Neural progenitor cell (in vitro differentiated cells): ENCODE measurements at regions not wholly inside any gene's neighbourhood (a gene's known extent, or its start where the extent isn't known, plus 50 kb on each side); places are given as distances from the start of the nearest gene placed in this dataset.

Source experiments
- DNase-seq: peaks from one replicate; pipeline ENCODE4 v3.0.0-alpha.2; 2016; ENCODE audit warnings: low spot score
- H2AFZ ChIP-seq: fragments of 200-600 bp; sonication (generic); replicated peaks from 2 replicates; pipeline ENCODE4 v1.6.1; 2016; ENCODE audit warnings: antibody characterized with exemption
- H3F3A ChIP-seq: fragments of 200-600 bp; sonication (generic); 2 replicates; pipeline ENCODE4 v1.6.1; 2016; ENCODE audit warnings: antibody characterized with exemption, low read depth
- H3K27ac ChIP-seq: fragments of 200-600 bp; sonication (generic); 2 replicates; pipeline ENCODE4 v1.5.1; 2016; ENCODE audit warnings: mild to moderate bottlenecking
- H3K27me3 ChIP-seq: fragments of 200-600 bp; sonication (generic); 2 replicates; pipeline ENCODE4 v1.6.1; 2016; ENCODE audit warnings: mild to moderate bottlenecking, moderate library complexity
- H3K36me3 ChIP-seq: fragments of 200-600 bp; sonication (generic); 2 replicates; pipeline ENCODE4 v1.5.1; 2016
- H3K4me1 ChIP-seq: fragments of 200-600 bp; sonication (generic); 2 replicates; pipeline ENCODE4 v1.6.1; 2016; ENCODE audit warnings: mixed run types
- H3K4me2 ChIP-seq: fragments of 200-600 bp; sonication (generic); 2 replicates; pipeline ENCODE4 v1.6.1; 2016
- H3K4me3 ChIP-seq: fragments of 200-600 bp; sonication (generic); 2 replicates; pipeline ENCODE4 v1.5.1; 2016
- H3K79me2 ChIP-seq: fragments of 200-600 bp; sonication (generic); 2 replicates; pipeline ENCODE4 v1.6.1; 2016; ENCODE audit warnings: low read depth
- H3K9ac ChIP-seq: fragments of 200-600 bp; sonication (generic); 2 replicates; pipeline ENCODE4 v1.6.1; 2016
- H3K9me3 ChIP-seq: fragments of 200-600 bp; sonication (generic); 2 replicates; pipeline ENCODE4 v1.5.1; 2016; ENCODE audit warnings: low read depth
- H4K20me1 ChIP-seq: fragments of 200-600 bp; sonication (generic); 2 replicates; pipeline ENCODE4 v1.6.1; 2016; ENCODE audit warnings: low read depth
- H3K27ac Mint-ChIP-seq: 3 replicates; pipeline ENCODE4 v1.8.0; 2021; ENCODE audit warnings: mixed read lengths
- H3K27me3 Mint-ChIP-seq: 2 replicates; pipeline ENCODE4 v1.8.0; 2022; ENCODE audit warnings: low read depth, mild to moderate bottlenecking, inconsistent platforms, moderate library complexity, mixed read lengths; ENCODE audit not compliant: insufficient read depth
- H3K36me3 Mint-ChIP-seq: 3 replicates; pipeline ENCODE4 v1.8.0; 2021; ENCODE audit warnings: mixed read lengths
- H3K4me1 Mint-ChIP-seq: 3 replicates; pipeline ENCODE4 v1.8.0; 2021; ENCODE audit warnings: mixed read lengths
- H3K4me3 Mint-ChIP-seq: 3 replicates; pipeline ENCODE4 v1.8.0; 2021; ENCODE audit warnings: mild to moderate bottlenecking, moderate library complexity, mixed read lengths
- H3K9me3 Mint-ChIP-seq: 3 replicates; pipeline ENCODE4 v1.8.0; 2020; ENCODE audit warnings: mixed read lengths
- EZH2 ChIP-seq: fragments of 200-600 bp; sonication (generic); IDR thresholded peaks from 2 replicates; pipeline ENCODE4 v1.6.1; 2017; ENCODE audit warnings: antibody characterized with exemption, mild to moderate bottlenecking, moderate library complexity
- EZH2phosphoT487 ChIP-seq: fragments of 200-600 bp; sonication (generic); IDR thresholded peaks from 2 replicates; pipeline ENCODE4 v1.6.1; 2017; ENCODE audit warnings: antibody characterized with exemption
- TF ChIP-seq, protein P1 (sequence below): fragments of 200-600 bp; sonication (generic); IDR thresholded peaks from 2 replicates; pipeline ENCODE4 v1.5.1; 2017; ENCODE audit warnings: antibody characterized with exemption, mild to moderate bottlenecking

DNA sequence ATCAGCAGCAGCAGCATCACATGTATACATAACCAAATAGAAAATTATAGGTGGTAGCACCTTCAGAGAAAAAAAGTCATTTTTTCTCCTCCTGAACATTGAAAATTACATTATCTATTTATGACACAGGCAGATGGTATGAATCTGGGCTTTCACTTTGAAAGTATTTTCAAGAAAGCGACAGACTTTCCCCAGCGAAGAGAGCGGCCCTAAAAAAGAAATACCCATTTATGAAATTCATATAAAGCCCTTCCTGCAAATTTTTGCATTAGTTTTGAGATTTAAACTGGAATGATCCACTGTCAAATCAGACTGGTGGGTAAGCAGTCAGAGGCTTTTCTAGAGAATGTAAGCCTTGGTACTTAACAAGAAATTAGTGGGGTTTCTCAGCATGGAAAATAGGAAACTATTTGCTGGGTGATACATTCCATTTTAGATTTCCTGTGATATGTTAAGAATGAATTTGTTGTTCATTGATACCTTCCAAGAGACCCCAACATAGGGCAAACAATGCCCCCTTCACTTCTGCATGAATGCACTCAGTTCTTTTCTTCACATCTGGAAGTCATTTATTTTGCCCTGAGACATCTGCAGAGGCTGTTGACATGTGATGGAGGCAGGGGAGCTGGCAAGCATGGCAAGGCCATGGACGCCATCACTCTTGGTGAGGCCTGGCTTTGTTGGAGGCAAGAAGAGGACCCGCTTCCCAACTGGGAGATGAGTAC, 147.0 kb downstream of the LINC00237 start:
- Mint-ChIP-seq H3K27ac (no peak overlapping the region), H3K27me3 (peaks cover 6% of the 10 kb centered on the region), H3K4me1 (peaks cover 3% of the 10 kb centered on the region), H3K4me3 (no peak overlapping the region), H3K9me3 (peaks cover 7% of the 10 kb centered on the region), H3K36me3 (no peaks in the 10 kb centered on the region)
- Histone ChIP-seq H3K9me3 (no peaks in the 10 kb centered on the region), H3K4me1 (peaks cover 22% of the 10 kb centered on the region), H3K4me3 (no peak overlapping the region), H2AFZ (no peak overlapping the region), H3K27me3 (no peaks in the 10 kb centered on the region), H3K36me3 (no peaks in the 10 kb centered on the region), H3K79me2 (no peaks in the 10 kb centered on the region), H4K20me1 (no peaks in the 10 kb centered on the region), H3K9ac (no peak overlapping the region), H3K4me2 (peak overlapping the region; percentile 27), H3K27ac (no peak overlapping the region), H3F3A (peaks cover 7% of the 10 kb centered on the region)
- DNase-seq: peak; percentile 24
- TF ChIP-seq, protein P1, sequence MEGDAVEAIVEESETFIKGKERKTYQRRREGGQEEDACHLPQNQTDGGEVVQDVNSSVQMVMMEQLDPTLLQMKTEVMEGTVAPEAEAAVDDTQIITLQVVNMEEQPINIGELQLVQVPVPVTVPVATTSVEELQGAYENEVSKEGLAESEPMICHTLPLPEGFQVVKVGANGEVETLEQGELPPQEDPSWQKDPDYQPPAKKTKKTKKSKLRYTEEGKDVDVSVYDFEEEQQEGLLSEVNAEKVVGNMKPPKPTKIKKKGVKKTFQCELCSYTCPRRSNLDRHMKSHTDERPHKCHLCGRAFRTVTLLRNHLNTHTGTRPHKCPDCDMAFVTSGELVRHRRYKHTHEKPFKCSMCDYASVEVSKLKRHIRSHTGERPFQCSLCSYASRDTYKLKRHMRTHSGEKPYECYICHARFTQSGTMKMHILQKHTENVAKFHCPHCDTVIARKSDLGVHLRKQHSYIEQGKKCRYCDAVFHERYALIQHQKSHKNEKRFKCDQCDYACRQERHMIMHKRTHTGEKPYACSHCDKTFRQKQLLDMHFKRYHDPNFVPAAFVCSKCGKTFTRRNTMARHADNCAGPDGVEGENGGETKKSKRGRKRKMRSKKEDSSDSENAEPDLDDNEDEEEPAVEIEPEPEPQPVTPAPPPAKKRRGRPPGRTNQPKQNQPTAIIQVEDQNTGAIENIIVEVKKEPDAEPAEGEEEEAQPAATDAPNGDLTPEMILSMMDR: no peak
- TF ChIP-seq EZH2: no peak
- TF ChIP-seq EZH2phosphoT487: no peak

DNA sequence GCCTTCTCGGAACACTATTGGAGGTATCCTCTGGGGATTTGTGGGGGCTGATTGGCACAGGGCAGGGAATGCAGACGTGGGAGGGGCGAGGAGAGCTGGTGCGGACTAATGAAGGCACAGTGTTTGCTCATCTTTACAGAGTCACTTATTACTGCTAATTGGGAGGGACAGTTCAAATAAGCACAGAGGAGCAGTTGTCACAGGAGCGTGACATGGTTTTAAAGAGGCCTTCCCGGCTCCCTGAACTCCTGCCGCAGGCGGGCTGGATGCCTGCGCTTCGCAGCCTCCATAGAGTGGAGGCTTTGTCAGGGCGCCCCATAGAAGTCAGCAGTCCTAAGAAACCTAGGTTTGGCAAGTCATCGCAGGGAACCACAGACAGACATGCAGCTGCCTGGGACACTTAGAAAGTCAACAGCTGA, 149.6 kb downstream of the LINC00237 start:
- Mint-ChIP-seq H3K4me3 (no peak overlapping the region), H3K27ac (no peak overlapping the region), H3K4me1 (peaks cover 3% of the 10 kb centered on the region), H3K9me3 (peaks cover 6% of the 10 kb centered on the region), H3K27me3 (peaks cover 9% of the 10 kb centered on the region), H3K36me3 (no peaks in the 10 kb centered on the region)
- H3F3A ChIP-seq: peaks cover 7% of the 10 kb centered on the region
- H3K4me2 ChIP-seq: peak overlapping the region; percentile 16
- peak; percentile 40 for DNase-seq
- no peaks in the 10 kb centered on the region for H4K20me1 ChIP-seq
- no peak overlapping the region for H2AFZ ChIP-seq
- H3K36me3 ChIP-seq: no peaks in the 10 kb centered on the region
- H3K9ac ChIP-seq: no peak overlapping the region
- TF ChIP-seq, protein P1: no peak
- TF ChIP-seq EZH2phosphoT487 (no peak), EZH2 (no peak)
- H3K4me3 ChIP-seq: no peak overlapping the region
- H3K9me3 ChIP-seq: no peaks in the 10 kb centered on the region
- no peak overlapping the region for H3K27ac ChIP-seq
- no peaks in the 10 kb centered on the region for H3K79me2 ChIP-seq
- H3K4me1 ChIP-seq: peaks cover 27% of the 10 kb centered on the region
- H3K27me3 ChIP-seq: no peaks in the 10 kb centered on the region

DNA sequence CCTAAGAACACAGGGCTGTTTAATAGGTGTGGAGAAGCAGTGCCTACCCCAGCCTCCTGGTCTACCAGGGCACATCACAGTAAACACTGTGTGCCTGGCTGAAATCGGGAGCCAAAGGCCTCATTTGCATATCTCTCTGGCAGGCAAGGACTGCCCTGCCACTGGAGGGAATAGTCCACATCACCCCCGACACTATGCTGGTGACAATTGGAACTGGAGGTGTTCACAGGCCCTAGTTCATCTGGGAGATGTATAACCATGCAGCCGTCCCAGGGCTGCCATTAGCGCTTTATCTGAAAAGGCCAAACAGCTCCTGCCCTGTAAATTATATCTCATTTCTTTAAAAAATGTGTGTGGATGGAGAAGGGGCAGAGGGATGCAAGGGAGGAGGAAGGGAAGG, 150.3 kb downstream of the LINC00237 start:
- Histone ChIP-seq H3K4me3 (no peak overlapping the region), H3K4me1 (peaks cover 27% of the 10 kb centered on the region), H3K9ac (no peak overlapping the region), H2AFZ (no peak overlapping the region), H4K20me1 (no peaks in the 10 kb centered on the region), H3K79me2 (no peaks in the 10 kb centered on the region), H3K9me3 (no peaks in the 10 kb centered on the region), H3K4me2 (no peak overlapping the region), H3K27ac (no peak overlapping the region), H3K27me3 (no peaks in the 10 kb centered on the region), H3F3A (peaks cover 7% of the 10 kb centered on the region), H3K36me3 (no peaks in the 10 kb centered on the region)
- H3K4me1 Mint-ChIP-seq: peaks cover 3% of the 10 kb centered on the region
- peaks cover 2% of the 10 kb centered on the region for H3K9me3 Mint-ChIP-seq
- no peak overlapping the region for H3K4me3 Mint-ChIP-seq
- DNase-seq: no peak
- no peaks in the 10 kb centered on the region for H3K36me3 Mint-ChIP-seq
- peaks cover 5% of the 10 kb centered on the region for H3K27me3 Mint-ChIP-seq
- no peak overlapping the region for H3K27ac Mint-ChIP-seq
- TF ChIP-seq EZH2phosphoT487 (no peak), EZH2 (no peak)
- TF ChIP-seq, protein P1: no peak
